ENCODE measurements at regions not wholly inside any gene's neighbourhood (a gene's known extent, or its start where the extent isn't known, plus 50 kb on each side); places are given as distances from the start of the nearest gene placed in this dataset.

GRCh38 chr9:673966-674526 lies 167.5 kb upstream of the DMRT1 start:
- no peak overlapping the region for H3K4me3 Mint-ChIP-seq
- H3K27me3 Mint-ChIP-seq: peaks cover 38% of the 10 kb centered on the region
- ATAC-seq (replicated peaks; ENCODE audit: extremely low read depth, poor library complexity, severe bottlenecking): no peak
- no peaks in the 10 kb centered on the region for H3K9me3 Mint-ChIP-seq
- no peaks in the 10 kb centered on the region for H3K36me3 Mint-ChIP-seq (ENCODE audit: insufficient read depth)
- peaks cover 12% of the 10 kb centered on the region for H3K4me1 Mint-ChIP-seq
- DNase-seq (ENCODE audit: low spot score in 2 of 2): no peak
- H3K27ac Mint-ChIP-seq (ENCODE audit: low read depth): no peak overlapping the region

GRCh38 chr9:675697-676370 lies 165.7 kb upstream of the DMRT1 start:
- H3K36me3 Mint-ChIP-seq (ENCODE audit: insufficient read depth): no peaks in the 10 kb centered on the region
- no peaks in the 10 kb centered on the region for H3K9me3 Mint-ChIP-seq
- H3K4me1 Mint-ChIP-seq: peaks cover 12% of the 10 kb centered on the region
- H3K4me3 Mint-ChIP-seq: no peak overlapping the region
- ATAC-seq (replicated peaks; ENCODE audit: extremely low read depth, poor library complexity, severe bottlenecking) (no peak), DNase-seq (ENCODE audit: low spot score in 2 of 2) (no peak)
- H3K27ac Mint-ChIP-seq (ENCODE audit: low read depth): no peak overlapping the region
- peaks cover 20% of the 10 kb centered on the region for H3K27me3 Mint-ChIP-seq

- Mint-ChIP-seq H3K27me3 (peaks cover 15% of the 10 kb centered on the region), H3K9me3 (no peaks in the 10 kb centered on the region)
Measured at GRCh38 chr9:676780-677438, 164.6 kb upstream of the DMRT1 start.

GRCh38 chr9:677461-678097 lies 163.9 kb upstream of the DMRT1 start:
- no peak for DNase-seq (ENCODE audit: low spot score in 2 of 2)
- Mint-ChIP-seq H3K27ac (ENCODE audit: low read depth) (no peak overlapping the region), H3K4me1 (peaks cover 12% of the 10 kb centered on the region)

More at GRCh38 chr9:676780-677438, 164.6 kb upstream of the DMRT1 start:
- peaks cover 12% of the 10 kb centered on the region for H3K4me1 Mint-ChIP-seq
- H3K27ac Mint-ChIP-seq (ENCODE audit: low read depth): no peak overlapping the region
- DNase-seq (ENCODE audit: low spot score in 2 of 2): no peak
- H3K4me3 Mint-ChIP-seq: peak overlapping the region; percentile 61
- no peak for ATAC-seq (replicated peaks; ENCODE audit: extremely low read depth, poor library complexity, severe bottlenecking)
- no peaks in the 10 kb centered on the region for H3K36me3 Mint-ChIP-seq (ENCODE audit: insufficient read depth)

GRCh38 chr9:678897-679296 lies 162.6 kb upstream of the DMRT1 start:
- H3K36me3 Mint-ChIP-seq (ENCODE audit: insufficient read depth): no peaks in the 10 kb centered on the region
- no peak overlapping the region for H3K27ac Mint-ChIP-seq (ENCODE audit: low read depth)
- no peak for DNase-seq (ENCODE audit: low spot score in 2 of 2)
- H3K27me3 Mint-ChIP-seq: peaks cover 22% of the 10 kb centered on the region
- no peak for ATAC-seq (replicated peaks; ENCODE audit: extremely low read depth, poor library complexity, severe bottlenecking)
- no peak overlapping the region for H3K4me3 Mint-ChIP-seq
- no peaks in the 10 kb centered on the region for H3K9me3 Mint-ChIP-seq
- H3K4me1 Mint-ChIP-seq: peaks cover 12% of the 10 kb centered on the region

More at GRCh38 chr9:677461-678097, 163.9 kb upstream of the DMRT1 start:
- H3K27me3 Mint-ChIP-seq: peaks cover 15% of the 10 kb centered on the region
- H3K4me3 Mint-ChIP-seq: peak overlapping the region; percentile 61
- H3K9me3 Mint-ChIP-seq: no peaks in the 10 kb centered on the region
- no peak for ATAC-seq (replicated peaks; ENCODE audit: extremely low read depth, poor library complexity, severe bottlenecking)
- no peaks in the 10 kb centered on the region for H3K36me3 Mint-ChIP-seq (ENCODE audit: insufficient read depth)

GRCh38 chr9:679462-679861 lies 162.0 kb upstream of the DMRT1 start:
- Mint-ChIP-seq H3K36me3 (ENCODE audit: insufficient read depth) (no peaks in the 10 kb centered on the region), H3K27ac (ENCODE audit: low read depth) (no peak overlapping the region), H3K27me3 (peaks cover 22% of the 10 kb centered on the region)

GRCh38 chr9:680106-680505 lies 161.4 kb upstream of the DMRT1 start:
- Mint-ChIP-seq H3K4me1 (peaks cover 12% of the 10 kb centered on the region), H3K4me3 (no peak overlapping the region), H3K27ac (ENCODE audit: low read depth) (no peak overlapping the region), H3K27me3 (peaks cover 22% of the 10 kb centered on the region), H3K36me3 (ENCODE audit: insufficient read depth) (no peaks in the 10 kb centered on the region), H3K9me3 (no peaks in the 10 kb centered on the region)
- ATAC-seq (replicated peaks; ENCODE audit: extremely low read depth, poor library complexity, severe bottlenecking): no peak
- no peak for DNase-seq (ENCODE audit: low spot score in 2 of 2)

More at GRCh38 chr9:679462-679861, 162.0 kb upstream of the DMRT1 start:
- no peak for DNase-seq (ENCODE audit: low spot score in 2 of 2)
- ATAC-seq (replicated peaks; ENCODE audit: extremely low read depth, poor library complexity, severe bottlenecking): no peak
- Mint-ChIP-seq H3K9me3 (no peaks in the 10 kb centered on the region), H3K4me1 (peaks cover 12% of the 10 kb centered on the region), H3K4me3 (no peak overlapping the region)

- Mint-ChIP-seq H3K36me3 (ENCODE audit: insufficient read depth) (no peaks in the 10 kb centered on the region), H3K27me3 (peaks cover 7% of the 10 kb centered on the region), H3K4me1 (peaks cover 4% of the 10 kb centered on the region), H3K9me3 (no peaks in the 10 kb centered on the region), H3K4me3 (no peak overlapping the region), H3K27ac (ENCODE audit: low read depth) (no peak overlapping the region)
- DNase-seq (ENCODE audit: low spot score in 2 of 2) (no peak), ATAC-seq (replicated peaks; ENCODE audit: extremely low read depth, poor library complexity, severe bottlenecking) (no peak)
Measured at GRCh38 chr9:682633-683508, 158.6 kb upstream of the DMRT1 start.

GRCh38 chr9:683509-684021 lies 157.9 kb upstream of the DMRT1 start:
- Mint-ChIP-seq H3K27ac (ENCODE audit: low read depth) (no peak overlapping the region), H3K9me3 (no peaks in the 10 kb centered on the region), H3K36me3 (ENCODE audit: insufficient read depth) (no peaks in the 10 kb centered on the region), H3K4me3 (no peak overlapping the region), H3K4me1 (no peaks in the 10 kb centered on the region), H3K27me3 (peaks cover 7% of the 10 kb centered on the region)
- ATAC-seq (replicated peaks; ENCODE audit: extremely low read depth, poor library complexity, severe bottlenecking) (no peak), DNase-seq (ENCODE audit: low spot score in 2 of 2) (no peak)

- Mint-ChIP-seq H3K27me3 (peaks cover 9% of the 10 kb centered on the region), H3K27ac (ENCODE audit: low read depth) (no peak overlapping the region), H3K4me3 (no peak overlapping the region), H3K36me3 (ENCODE audit: insufficient read depth) (no peaks in the 10 kb centered on the region), H3K9me3 (no peaks in the 10 kb centered on the region), H3K4me1 (no peaks in the 10 kb centered on the region)
- ATAC-seq (replicated peaks; ENCODE audit: extremely low read depth, poor library complexity, severe bottlenecking) (no peak), DNase-seq (ENCODE audit: low spot score in 2 of 2) (no peak)
Measured at GRCh38 chr9:684054-684890, 157.2 kb upstream of the DMRT1 start.

GRCh38 chr9:684941-685340 lies 156.6 kb upstream of the DMRT1 start:
- no peak overlapping the region for H3K27ac Mint-ChIP-seq (ENCODE audit: low read depth)

More at GRCh38 chr9:684941-685340, 156.6 kb upstream of the DMRT1 start:
- Mint-ChIP-seq H3K9me3 (no peaks in the 10 kb centered on the region), H3K4me1 (no peaks in the 10 kb centered on the region), H3K27me3 (peaks cover 15% of the 10 kb centered on the region), H3K4me3 (no peak overlapping the region), H3K36me3 (ENCODE audit: insufficient read depth) (no peaks in the 10 kb centered on the region)
- no peak for ATAC-seq (replicated peaks; ENCODE audit: extremely low read depth, poor library complexity, severe bottlenecking)
- DNase-seq (ENCODE audit: low spot score in 2 of 2): no peak
